Astrocyte (in vitro differentiated cells and primary cell): ENCODE measurements at regions not wholly inside any gene's neighbourhood (a gene's known extent, or its start where the extent isn't known, plus 50 kb on each side); places are given as distances from the start of the nearest gene placed in this dataset.

ENCODE experiments used
- EZH2 ChIP-seq: IDR thresholded peaks from 2 replicates; pipeline ENCODE4 v1.6.1; 2012; ENCODE audit warnings: mild to moderate bottlenecking, low read length, inconsistent platforms; ENCODE audit not compliant: insufficient read depth
- TF ChIP-seq, protein P1 (sequence below): IDR thresholded peaks from 2 replicates; pipeline ENCODE4 v1.5.1; 2011; ENCODE audit warnings: low read depth, mild to moderate bottlenecking, inconsistent platforms, low read length, moderate library complexity; ENCODE audit not compliant: insufficient read depth

- TF ChIP-seq EZH2: no peak
- TF ChIP-seq, protein P1, sequence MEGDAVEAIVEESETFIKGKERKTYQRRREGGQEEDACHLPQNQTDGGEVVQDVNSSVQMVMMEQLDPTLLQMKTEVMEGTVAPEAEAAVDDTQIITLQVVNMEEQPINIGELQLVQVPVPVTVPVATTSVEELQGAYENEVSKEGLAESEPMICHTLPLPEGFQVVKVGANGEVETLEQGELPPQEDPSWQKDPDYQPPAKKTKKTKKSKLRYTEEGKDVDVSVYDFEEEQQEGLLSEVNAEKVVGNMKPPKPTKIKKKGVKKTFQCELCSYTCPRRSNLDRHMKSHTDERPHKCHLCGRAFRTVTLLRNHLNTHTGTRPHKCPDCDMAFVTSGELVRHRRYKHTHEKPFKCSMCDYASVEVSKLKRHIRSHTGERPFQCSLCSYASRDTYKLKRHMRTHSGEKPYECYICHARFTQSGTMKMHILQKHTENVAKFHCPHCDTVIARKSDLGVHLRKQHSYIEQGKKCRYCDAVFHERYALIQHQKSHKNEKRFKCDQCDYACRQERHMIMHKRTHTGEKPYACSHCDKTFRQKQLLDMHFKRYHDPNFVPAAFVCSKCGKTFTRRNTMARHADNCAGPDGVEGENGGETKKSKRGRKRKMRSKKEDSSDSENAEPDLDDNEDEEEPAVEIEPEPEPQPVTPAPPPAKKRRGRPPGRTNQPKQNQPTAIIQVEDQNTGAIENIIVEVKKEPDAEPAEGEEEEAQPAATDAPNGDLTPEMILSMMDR: no peak
Observed at GRCh38 chr16:73882033-73882432, 414.6 kb upstream of the PSMD7 start.
